A549 (cell line): ENCODE measurements at regions not wholly inside any gene's neighbourhood (a gene's known extent, or its start where the extent isn't known, plus 50 kb on each side); places are given as distances from the start of the nearest gene placed in this dataset.
"Not testable (repeated sequence)": the region's sequence is repeated elsewhere in the genome, so short reads cannot be mapped to it uniquely, and the experiment has no call there.

ENCODE experiments used
- ATAC-seq, 2 experiments: fragments of 200-7000 bp in 1 of 2; fragments of >200 bp in 1 of 2; cut with Nextera tagmentation in 1 of 2; cut with Tn5 transposase in 1 of 2; 3 replicates each; pipeline versions ENCODE4 v1.8.0 to v1.9.1; 2018 to 2020; ENCODE audit warnings: mild to moderate bottlenecking in 1 of 2, moderate library complexity in 1 of 2
- CTCF ChIA-PET: fragments of 300-600 bp; sonication (Branson Sonifier 250); formaldehyde crosslinking; extraction: SDS; loops from one replicate; lab custom pipeline; 2021; ENCODE audit warnings: antibody characterized with exemption, inconsistent platforms; lab: Yijun Ruan, JAX
- POLR2A ChIA-PET: fragments of 350-600 bp; formaldehyde crosslinking; extraction: SDS; loops from one replicate; lab custom pipeline; 2021; ENCODE audit warnings: antibody characterized with exemption, inconsistent platforms; lab: Yijun Ruan, JAX
- DNase-seq, 2 experiments: peaks; one replicate each; pipeline versions ENCODE4 v3.0.0 to v3.0.0-alpha.2; 2011 to 2016; ENCODE audit warnings: low read depth in 1 of 2, low spot score in 1 of 2
- FAIRE-seq: peaks from 2 replicates; lab custom pipeline; 2011; peaks lifted over from hg19 to GRCh38; lab: Jason Lieb, UNC
- H3K27ac ChIP-seq, 2 experiments: fragments of >200 bp; sonication (Bioruptor Twin); formaldehyde crosslinking; 3 replicates each; pipeline ENCODE4 v1.5.1; 2016 to 2017
- H3K4me1 ChIP-seq: fragments of >200 bp; sonication (Bioruptor Twin); formaldehyde crosslinking; 3 replicates; pipeline ENCODE4 v1.6.1; 2016
- H3K4me2 ChIP-seq: fragments of >200 bp; sonication (Bioruptor Twin); formaldehyde crosslinking; 3 replicates; pipeline ENCODE4 v1.6.1; 2016
- H3K4me3 ChIP-seq: fragments of >200 bp; sonication (Bioruptor Twin); formaldehyde crosslinking; 3 replicates; pipeline ENCODE4 v1.5.1; 2016
- H3K9me3 ChIP-seq: fragments of >200 bp; sonication (Bioruptor Twin); formaldehyde crosslinking; 3 replicates; pipeline ENCODE4 v1.6.1; 2016
- CEBPB ChIP-seq, 2 experiments: fragments of >200 bp in 1 of 2; sonication (Bioruptor Twin) in 1 of 2; formaldehyde crosslinking in 1 of 2; IDR thresholded peaks; 2 replicates each; pipeline ENCODE4 v1.6.1; 2012 to 2016
- CHD4 ChIP-seq: fragments of 200-600 bp; sonication (generic); IDR thresholded peaks from 2 replicates; pipeline ENCODE4 v1.6.1; 2016; ENCODE audit warnings: antibody characterized with exemption, mild to moderate bottlenecking, borderline replicate concordance
- EHMT2 ChIP-seq: fragments of 200-600 bp; sonication (generic); IDR thresholded peaks from 2 replicates; pipeline ENCODE4 v1.6.1; 2016; ENCODE audit warnings: antibody characterized with exemption, low read depth, mild to moderate bottlenecking, moderate library complexity
- EP300 ChIP-seq, 2 experiments: fragments of >200 bp; sonication (Bioruptor Twin); formaldehyde crosslinking; IDR thresholded peaks; 2 replicates in 1 of 2; 3 replicates in 1 of 2; pipeline ENCODE4 v1.6.1; 2016 to 2017
- FOXS1 ChIP-seq: fragments of 250-450 bp; sonication (Bioruptor Pico); IDR thresholded peaks from 2 replicates; pipeline ENCODE4 v1.5.0; 2020; ENCODE audit warnings: mild to moderate bottlenecking, moderate library complexity
- GATA3 ChIP-seq: IDR thresholded peaks from 2 replicates; pipeline ENCODE4 v1.6.1; 2012; ENCODE audit warnings: borderline replicate concordance
- HOXA7 ChIP-seq: fragments of 250-450 bp; sonication (Bioruptor Pico); IDR thresholded peaks from 2 replicates; pipeline ENCODE4 v1.5.0; 2020; ENCODE audit warnings: mild to moderate bottlenecking, moderate library complexity
- HOXB13 ChIP-seq: fragments of 250-450 bp; sonication (Bioruptor Pico); IDR thresholded peaks from 2 replicates; pipeline ENCODE4 v1.5.0; 2020; ENCODE audit warnings: low read depth, mild to moderate bottlenecking, moderate library complexity
- HOXB5 ChIP-seq: fragments of 250-450 bp; sonication (Bioruptor Pico); IDR thresholded peaks from 2 replicates; pipeline ENCODE4 v1.5.0; 2020; ENCODE audit warnings: mild to moderate bottlenecking, moderate library complexity
- JUNB ChIP-seq: fragments of >200 bp; sonication (Bioruptor Twin); formaldehyde crosslinking; IDR thresholded peaks from 2 replicates; pipeline ENCODE4 v1.6.1; 2016
- KDM1A ChIP-seq: fragments of 200-600 bp; sonication (generic); IDR thresholded peaks from 2 replicates; pipeline ENCODE4 v1.6.1; 2016; ENCODE audit warnings: low read depth, mild to moderate bottlenecking
- KDM5A ChIP-seq: fragments of 200-600 bp; sonication (generic); IDR thresholded peaks from 2 replicates; pipeline ENCODE4 v1.6.1; 2016; ENCODE audit warnings: antibody characterized with exemption, mild to moderate bottlenecking
- MAFK ChIP-seq: fragments of 450-650 bp; IDR thresholded peaks from 2 replicates; pipeline ENCODE4 v1.6.1; 2014; ENCODE audit not compliant: partially characterized antibody
- MAZ ChIP-seq: fragments of 150-350 bp; IDR thresholded peaks from 2 replicates; pipeline ENCODE4 v1.6.1; 2014; ENCODE audit warnings: antibody characterized with exemption, low read depth, low read length, borderline replicate concordance
- MYC ChIP-seq: IDR thresholded peaks from 2 replicates; pipeline ENCODE4 v1.6.1; 2012; ENCODE audit warnings: mild to moderate bottlenecking, inconsistent platforms, low read length, improper control_type of control experiment, borderline replicate concordance
- NFE2L2 ChIP-seq: fragments of 150-350 bp; conservative IDR thresholded peaks from 2 replicates; pipeline ENCODE4 v1.6.1; 2014; ENCODE audit warnings: low read length
- NR3C1 ChIP-seq: fragments of >200 bp; sonication (Bioruptor Twin); formaldehyde crosslinking; IDR thresholded peaks from 3 replicates; pipeline ENCODE4 v1.6.1; 2017
- PHF8 ChIP-seq: fragments of 200-600 bp; sonication (generic); IDR thresholded peaks from 2 replicates; pipeline ENCODE4 v1.6.1; 2016; ENCODE audit warnings: low read depth, mild to moderate bottlenecking, antibody characterized with exemption, moderate library complexity, borderline replicate concordance
- POLR2AphosphoS2 ChIP-seq: conservative IDR thresholded peaks from 2 replicates; pipeline ENCODE4 v1.6.1; 2012; ENCODE audit warnings: low read length, improper control_type of control experiment, inconsistent platforms
- RAD21 ChIP-seq, 2 experiments: fragments of >200 bp in 1 of 2; sonication (Bioruptor Twin) in 1 of 2; formaldehyde crosslinking in 1 of 2; IDR thresholded peaks in 1 of 2; conservative IDR thresholded peaks in 1 of 2; 2 replicates in 1 of 2; 3 replicates in 1 of 2; pipeline ENCODE4 v1.6.1; 2012 to 2018; ENCODE audit warnings: inconsistent platforms in 1 of 2
- RARB ChIP-seq: fragments of 250-450 bp; sonication (Bioruptor Pico); IDR thresholded peaks from 2 replicates; pipeline ENCODE4 v1.8.0; 2021; ENCODE audit warnings: mild to moderate bottlenecking, moderate library complexity
- RCOR1 ChIP-seq: fragments of 150-350 bp; IDR thresholded peaks from 2 replicates; pipeline ENCODE4 v1.6.1; 2014; ENCODE audit warnings: antibody characterized with exemption, low read length, low read depth
- SMC3 ChIP-seq: fragments of >200 bp; sonication (Bioruptor Twin); formaldehyde crosslinking; IDR thresholded peaks from 3 replicates; pipeline ENCODE4 v1.6.1; 2018; ENCODE audit warnings: inconsistent platforms
- TFCP2L1 ChIP-seq: fragments of 250-450 bp; sonication (Bioruptor Pico); IDR thresholded peaks from 2 replicates; pipeline ENCODE4 v1.5.0; 2021; ENCODE audit warnings: mild to moderate bottlenecking
- ZC3H11A ChIP-seq: fragments of 450-650 bp; IDR thresholded peaks from 2 replicates; pipeline ENCODE4 v1.6.1; 2014; ENCODE audit warnings: antibody characterized with exemption, mild to moderate bottlenecking
- ZFP36 ChIP-seq: fragments of 450-650 bp; IDR thresholded peaks from 2 replicates; pipeline ENCODE4 v1.6.1; 2014; ENCODE audit warnings: borderline replicate concordance; ENCODE audit not compliant: partially characterized antibody
- ZNF302 ChIP-seq: fragments of 250-450 bp; sonication (Bioruptor Pico); IDR thresholded peaks from 2 replicates; pipeline ENCODE4 v1.9.0; 2021; ENCODE audit warnings: inconsistent platforms, mild to moderate bottlenecking, moderate library complexity
- whole genome bisulfite sequencing: methylation state at CpG from one replicate; pipeline ENCODE4 v1.1.6; 2017; ENCODE audit errors: missing lambda C conversion rate; 5-methylcytosine and 5-hydroxymethylcytosine counted together
- TF ChIP-seq, protein P1 (sequence below): fragments of >200 bp; sonication (Bioruptor Twin); formaldehyde crosslinking; IDR thresholded peaks from 2 replicates; pipeline ENCODE4 v1.6.1; 2016
- TF ChIP-seq, protein P2 (sequence below): fragments of 250-450 bp; sonication (Bioruptor Pico); IDR thresholded peaks from 2 replicates; pipeline ENCODE4 v1.5.0; 2021; ENCODE audit warnings: mild to moderate bottlenecking, moderate library complexity, borderline replicate concordance
- TF ChIP-seq, protein P3 (sequence below): fragments of 200-600 bp; sonication (generic); IDR thresholded peaks from 2 replicates; pipeline ENCODE4 v1.6.1; 2016; ENCODE audit warnings: antibody characterized with exemption, mild to moderate bottlenecking, moderate library complexity

- H3K4me3 ChIP-seq: no peak overlapping the region
- TF ChIP-seq, protein P1, sequence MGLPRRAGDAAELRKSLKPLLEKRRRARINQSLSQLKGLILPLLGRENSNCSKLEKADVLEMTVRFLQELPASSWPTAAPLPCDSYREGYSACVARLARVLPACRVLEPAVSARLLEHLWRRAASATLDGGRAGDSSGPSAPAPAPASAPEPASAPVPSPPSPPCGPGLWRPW: no peak
- TF ChIP-seq ZNF302 (no peak), KDM1A (no peak), MYC (no peak), FOXS1 (no peak), NR3C1 (no peak), ZC3H11A (no peak), MAFK (no peak), POLR2AphosphoS2 (no peak), TFCP2L1 (CRISPR knock-in tag) (no peak), RAD21 (conservative IDR thresholded peaks at IDR 0.05 in 1 of 2, IDR thresholded peaks at IDR 0.05 in 1 of 2) (no peak), JUNB (no peak), HOXB13 (CRISPR knock-in tag) (no peak), RARB (CRISPR knock-in tag) (no peak), PHF8 (no peak), NFE2L2 (no peak), EP300 (IDR thresholded peaks at IDR 0.05) (no peak), CHD4 (no peak)
- TF ChIP-seq, all 56 proteins: peak for 0
- FAIRE-seq (no peak), DNase-seq (no peak), ATAC-seq (no peak)
- ChIA-PET POLR2A (no interaction called here), CTCF (no interaction called here)
- Histone ChIP-seq H3K9me3 (no peaks in the 10 kb centered on the region), H3K4me1 (no peaks in the 10 kb centered on the region), H3K4me2 (no peak overlapping the region), H3K27ac (no peak overlapping the region)
- WGBS: 19% methylated on average over 4 of the region's 4 CpGs
Measured at GRCh38 chr4:81304871-81305270, 89.8 kb upstream of the PRKG2 start.

GRCh38 chr4:81300352-81300751, 85.3 kb upstream of the PRKG2 start:
- H3K4me2 ChIP-seq, DNase-seq, H3K4me3 ChIP-seq, FAIRE-seq, H3K4me1 ChIP-seq, H3K9me3 ChIP-seq, H3K27ac ChIP-seq, ATAC-seq, POLR2A ChIA-PET: not testable (repeated sequence)
- 28% methylated on average over 4 of the region's 4 CpGs for WGBS
- CTCF ChIA-PET: interaction anchor here (0.8 kb wide), 1 partner anchor 274 kb away, joined by 4 read pairs; no protein-coding TSS in a partner anchor

GRCh38 chr4:81290813-81291212, 75.8 kb upstream of the PRKG2 start:
- Histone ChIP-seq H3K4me2 (no peak overlapping the region), H3K4me1 (no peaks in the 10 kb centered on the region), H3K4me3 (no peak overlapping the region), H3K9me3 (no peaks in the 10 kb centered on the region), H3K27ac (no peak overlapping the region)
- ChIA-PET POLR2A (no interaction called here), CTCF (no interaction called here)
- no peak for ATAC-seq
- FAIRE-seq: no peak
- no peak for DNase-seq
- TF ChIP-seq MAFK (no peak), ZFP36 (no peak), FOXS1 (no peak), MAZ (no peak), GATA3 (no peak), HOXB5 (CRISPR knock-in tag) (no peak), PHF8 (no peak), HOXB13 (CRISPR knock-in tag) (no peak), EHMT2 (no peak), ZC3H11A (no peak), CEBPB (IDR thresholded peaks at IDR 0.05) (no peak), JUNB (no peak), HOXA7 (no peak), SMC3 (no peak), KDM5A (no peak), RCOR1 (no peak), KDM1A (no peak)
- TF ChIP-seq, protein P2, sequence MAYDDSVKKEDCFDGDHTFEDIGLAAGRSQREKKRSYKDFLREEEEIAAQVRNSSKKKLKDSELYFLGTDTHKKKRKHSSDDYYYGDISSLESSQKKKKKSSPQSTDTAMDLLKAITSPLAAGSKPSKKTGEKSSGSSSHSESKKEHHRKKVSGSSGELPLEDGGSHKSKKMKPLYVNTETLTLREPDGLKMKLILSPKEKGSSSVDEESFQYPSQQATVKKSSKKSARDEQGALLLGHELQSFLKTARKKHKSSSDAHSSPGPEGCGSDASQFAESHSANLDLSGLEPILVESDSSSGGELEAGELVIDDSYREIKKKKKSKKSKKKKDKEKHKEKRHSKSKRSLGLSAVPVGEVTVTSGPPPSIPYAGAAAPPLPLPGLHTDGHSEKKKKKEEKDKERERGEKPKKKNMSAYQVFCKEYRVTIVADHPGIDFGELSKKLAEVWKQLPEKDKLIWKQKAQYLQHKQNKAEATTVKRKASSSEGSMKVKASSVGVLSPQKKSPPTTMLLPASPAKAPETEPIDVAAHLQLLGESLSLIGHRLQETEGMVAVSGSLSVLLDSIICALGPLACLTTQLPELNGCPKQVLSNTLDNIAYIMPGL (CRISPR knock-in tag): no peak
- TF ChIP-seq, protein P3, sequence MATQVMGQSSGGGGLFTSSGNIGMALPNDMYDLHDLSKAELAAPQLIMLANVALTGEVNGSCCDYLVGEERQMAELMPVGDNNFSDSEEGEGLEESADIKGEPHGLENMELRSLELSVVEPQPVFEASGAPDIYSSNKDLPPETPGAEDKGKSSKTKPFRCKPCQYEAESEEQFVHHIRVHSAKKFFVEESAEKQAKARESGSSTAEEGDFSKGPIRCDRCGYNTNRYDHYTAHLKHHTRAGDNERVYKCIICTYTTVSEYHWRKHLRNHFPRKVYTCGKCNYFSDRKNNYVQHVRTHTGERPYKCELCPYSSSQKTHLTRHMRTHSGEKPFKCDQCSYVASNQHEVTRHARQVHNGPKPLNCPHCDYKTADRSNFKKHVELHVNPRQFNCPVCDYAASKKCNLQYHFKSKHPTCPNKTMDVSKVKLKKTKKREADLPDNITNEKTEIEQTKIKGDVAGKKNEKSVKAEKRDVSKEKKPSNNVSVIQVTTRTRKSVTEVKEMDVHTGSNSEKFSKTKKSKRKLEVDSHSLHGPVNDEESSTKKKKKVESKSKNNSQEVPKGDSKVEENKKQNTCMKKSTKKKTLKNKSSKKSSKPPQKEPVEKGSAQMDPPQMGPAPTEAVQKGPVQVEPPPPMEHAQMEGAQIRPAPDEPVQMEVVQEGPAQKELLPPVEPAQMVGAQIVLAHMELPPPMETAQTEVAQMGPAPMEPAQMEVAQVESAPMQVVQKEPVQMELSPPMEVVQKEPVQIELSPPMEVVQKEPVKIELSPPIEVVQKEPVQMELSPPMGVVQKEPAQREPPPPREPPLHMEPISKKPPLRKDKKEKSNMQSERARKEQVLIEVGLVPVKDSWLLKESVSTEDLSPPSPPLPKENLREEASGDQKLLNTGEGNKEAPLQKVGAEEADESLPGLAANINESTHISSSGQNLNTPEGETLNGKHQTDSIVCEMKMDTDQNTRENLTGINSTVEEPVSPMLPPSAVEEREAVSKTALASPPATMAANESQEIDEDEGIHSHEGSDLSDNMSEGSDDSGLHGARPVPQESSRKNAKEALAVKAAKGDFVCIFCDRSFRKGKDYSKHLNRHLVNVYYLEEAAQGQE: no peak
